RPMI7951 (cell line): ENCODE measurements at regions not wholly inside any gene's neighbourhood (a gene's known extent, or its start where the extent isn't known, plus 50 kb on each side); places are given as distances from the start of the nearest gene placed in this dataset.

Source experiments
- DNase-seq: peaks from one replicate; pipeline ENCODE4 v3.0.0-alpha.2; 2012; ENCODE audit warnings: low read depth

- no peak for DNase-seq
Observed at GRCh38 chr4:146023334-146023967, 84.8 kb upstream of the ZNF827 start.

GRCh38 chr4:146022541-146022940 lies 83.9 kb upstream of the ZNF827 start:
- DNase-seq: no peak

GRCh38 chr4:146018247-146018646 lies 79.6 kb upstream of the ZNF827 start:
- DNase-seq: no peak

- DNase-seq: no peak
Observed at GRCh38 chr4:146004730-146005129, 66.1 kb upstream of the ZNF827 start.

GRCh38 chr4:145988628-145989027 lies 50.0 kb upstream of the ZNF827 start:
- DNase-seq: no peak
